ENCODE measurements at regions not wholly inside any gene's neighbourhood (a gene's known extent, or its start where the extent isn't known, plus 50 kb on each side); places are given as distances from the start of the nearest gene placed in this dataset.
"Not testable (repeated sequence)": the region's sequence is repeated elsewhere in the genome, so short reads cannot be mapped to it uniquely, and the experiment has no call there.

- DNase-seq (ENCODE audit: low read depth): no peak
- no peak overlapping the region for H3K4me3 ChIP-seq (ENCODE audit: low read depth, low read length)
- no peak for TF ChIP-seq CTCF (IDR thresholded peaks at IDR 0.05; ENCODE audit: low read depth, low read length, missing control alignments)
Observed at GRCh38 chr9:18314316-18314715, 159.6 kb upstream of the ADAMTSL1 start.

GRCh38 chr9:18317896-18318295 lies 156.1 kb upstream of the ADAMTSL1 start:
- no peak for DNase-seq (ENCODE audit: low read depth)
- no peak overlapping the region for H3K4me3 ChIP-seq (ENCODE audit: low read depth, low read length)
- no peak for TF ChIP-seq CTCF (IDR thresholded peaks at IDR 0.05; ENCODE audit: low read depth, low read length, missing control alignments)

- H3K4me3 ChIP-seq (ENCODE audit: low read depth, low read length): no peak overlapping the region
- DNase-seq (ENCODE audit: low read depth): no peak
- TF ChIP-seq CTCF (IDR thresholded peaks at IDR 0.05; ENCODE audit: low read depth, low read length, missing control alignments): no peak
Observed at GRCh38 chr9:18319918-18320445, 154.0 kb upstream of the ADAMTSL1 start.

- DNase-seq (ENCODE audit: low read depth): no peak
- no peak overlapping the region for H3K4me3 ChIP-seq (ENCODE audit: low read depth, low read length)
- TF ChIP-seq CTCF (IDR thresholded peaks at IDR 0.05; ENCODE audit: low read depth, low read length, missing control alignments): no peak
Observed at GRCh38 chr9:18324928-18325745, 148.8 kb upstream of the ADAMTSL1 start.

GRCh38 chr9:18325746-18326011 lies 148.3 kb upstream of the ADAMTSL1 start:
- not testable (repeated sequence) for DNase-seq (ENCODE audit: low read depth); H3K4me3 ChIP-seq (ENCODE audit: low read depth, low read length)

GRCh38 chr9:18327121-18327520 lies 146.8 kb upstream of the ADAMTSL1 start:
- no peak for DNase-seq (ENCODE audit: low read depth)
- no peak overlapping the region for H3K4me3 ChIP-seq (ENCODE audit: low read depth, low read length)
- TF ChIP-seq CTCF (IDR thresholded peaks at IDR 0.05; ENCODE audit: low read depth, low read length, missing control alignments): no peak

GRCh38 chr9:18330401-18331309 lies 143.3 kb upstream of the ADAMTSL1 start:
- TF ChIP-seq CTCF (IDR thresholded peaks at IDR 0.05; ENCODE audit: low read depth, low read length, missing control alignments): no peak
- no peak overlapping the region for H3K4me3 ChIP-seq (ENCODE audit: low read depth, low read length)
- DNase-seq (ENCODE audit: low read depth): no peak
